BE2C (cell line): ENCODE measurements at regions not wholly inside any gene's neighbourhood (a gene's known extent, or its start where the extent isn't known, plus 50 kb on each side); places are given as distances from the start of the nearest gene placed in this dataset.
A peak's percentile ranks its signal among the peaks of the same experiment; 100 is the strongest.

ENCODE experiments used
- DNase-seq: peaks from one replicate; pipeline ENCODE4 v3.0.0-alpha.2; 2020
- H3K27me3 ChIP-seq: fragments of 250-450 bp; sonication (Bioruptor Pico); 2 replicates; pipeline ENCODE4 v1.5.1; 2020; ENCODE audit warnings: mild to moderate bottlenecking
- H3K36me3 ChIP-seq: fragments of 250-450 bp; sonication (Bioruptor Pico); 2 replicates; pipeline ENCODE4 v1.5.1; 2020; ENCODE audit warnings: mild to moderate bottlenecking
- H3K4me1 ChIP-seq: fragments of 250-450 bp; sonication (Bioruptor Pico); 2 replicates; pipeline ENCODE4 v1.5.1; 2020
- H3K4me3 ChIP-seq: 2 replicates; pipeline ENCODE4 v1.5.1; 2011; ENCODE audit warnings: low read depth, low read length
- H3K9me3 ChIP-seq: fragments of 250-450 bp; sonication (Bioruptor Pico); 2 replicates; pipeline ENCODE4 v1.5.1; 2020
- CTCF ChIP-seq: IDR thresholded peaks from 2 replicates; pipeline ENCODE4 v1.5.1; 2012; ENCODE audit warnings: mild to moderate bottlenecking, low read depth, low read length

DNA sequence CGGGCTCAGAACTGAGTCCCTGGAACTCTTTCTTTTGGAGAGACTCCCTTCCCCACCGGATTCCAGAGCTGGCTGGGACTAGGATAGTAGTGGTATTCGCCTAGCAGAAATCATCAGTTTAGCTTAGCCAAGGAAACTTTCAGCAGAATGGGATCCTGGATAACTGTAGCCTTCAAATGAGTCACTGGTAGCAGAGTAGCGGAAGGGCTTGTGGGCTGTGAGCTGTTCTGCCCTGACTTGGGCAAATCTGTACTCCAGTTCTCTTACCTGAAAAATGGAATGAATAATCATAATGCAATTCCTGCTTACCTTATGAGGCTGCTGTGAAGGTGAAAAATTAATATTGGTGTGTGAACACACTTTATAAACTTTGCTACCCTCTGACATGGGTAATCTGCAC lies 244.3 kb upstream of the CHD6 start:
- no peak for DNase-seq
- Histone ChIP-seq H3K4me3 (no peak overlapping the region), H3K9me3 (no peaks in the 10 kb centered on the region), H3K4me1 (no peaks in the 10 kb centered on the region), H3K36me3 (no peaks in the 10 kb centered on the region), H3K27me3 (no peaks in the 10 kb centered on the region; the same call in 1 of the 2 replicates)
- TF ChIP-seq CTCF = no peak

DNA sequence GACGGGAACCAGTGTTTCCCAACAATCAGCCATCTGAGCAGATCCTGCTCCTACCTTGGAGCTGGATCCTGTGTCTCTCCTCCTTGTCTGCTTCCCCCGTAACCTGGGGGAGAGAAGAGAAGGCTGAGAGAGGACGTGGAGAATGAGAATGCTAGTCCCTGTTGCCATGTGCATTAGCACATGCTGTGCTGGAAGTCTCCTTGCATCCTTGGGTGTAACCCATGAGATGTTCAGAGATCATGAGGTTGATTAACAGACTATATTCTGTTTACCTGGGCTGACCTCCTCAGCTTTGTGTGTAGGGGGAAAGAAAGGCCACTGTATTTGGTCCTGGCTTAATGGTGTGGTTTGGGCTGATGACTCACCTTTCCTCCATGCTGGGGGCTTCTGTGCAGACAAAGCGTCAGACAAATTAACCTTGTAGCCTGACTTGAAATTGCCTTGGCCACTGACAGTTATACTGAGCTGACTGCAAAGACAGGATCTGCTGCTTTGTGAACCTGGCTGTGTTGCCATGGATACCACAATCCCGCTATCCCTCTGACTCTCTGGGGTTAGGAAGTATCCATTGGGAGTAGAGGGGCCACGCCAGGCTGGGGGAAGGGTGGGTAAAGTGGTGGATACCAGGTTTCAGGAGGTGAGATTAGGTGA lies 243.7 kb upstream of the CHD6 start:
- H3K27me3 ChIP-seq = no peaks in the 10 kb centered on the region; the same call in 1 of the 2 replicates
- no peak overlapping the region for H3K4me3 ChIP-seq
- no peaks in the 10 kb centered on the region for H3K36me3 ChIP-seq
- DNase-seq = no peak
- TF ChIP-seq CTCF = no peak
- H3K9me3 ChIP-seq = no peaks in the 10 kb centered on the region
- H3K4me1 ChIP-seq = no peaks in the 10 kb centered on the region

- no peak for TF ChIP-seq CTCF
- H3K4me1 ChIP-seq = no peaks in the 10 kb centered on the region
- H3K4me3 ChIP-seq = no peak overlapping the region
- H3K9me3 ChIP-seq = no peaks in the 10 kb centered on the region
- DNase-seq = no peak
- no peaks in the 10 kb centered on the region for H3K36me3 ChIP-seq
- no peaks in the 10 kb centered on the region; the same call in 1 of the 2 replicates for H3K27me3 ChIP-seq
These were observed 236.6 kb upstream of the CHD6 start for GRCh38 chr20:41854765-41855164.

GRCh38 chr20:41853806-41854205 lies 235.6 kb upstream of the CHD6 start:
- no peaks in the 10 kb centered on the region for H3K36me3 ChIP-seq
- no peaks in the 10 kb centered on the region for H3K4me1 ChIP-seq
- DNase-seq = no peak
- no peaks in the 10 kb centered on the region for H3K9me3 ChIP-seq
- no peak for TF ChIP-seq CTCF
- H3K27me3 ChIP-seq = no peaks in the 10 kb centered on the region; the same call in 1 of the 2 replicates
- H3K4me3 ChIP-seq = no peak overlapping the region

GRCh38 chr20:41848180-41848579 lies 230.0 kb upstream of the CHD6 start:
- TF ChIP-seq CTCF = 0 out of 2 replicates have a peak, but pooled peaks have one; percentile 11
- no peak for DNase-seq
- no peaks in the 10 kb centered on the region for H3K27me3 ChIP-seq
- no peaks in the 10 kb centered on the region for H3K36me3 ChIP-seq
- H3K4me1 ChIP-seq = no peaks in the 10 kb centered on the region
- H3K4me3 ChIP-seq = no peak overlapping the region
- no peaks in the 10 kb centered on the region for H3K9me3 ChIP-seq

DNA sequence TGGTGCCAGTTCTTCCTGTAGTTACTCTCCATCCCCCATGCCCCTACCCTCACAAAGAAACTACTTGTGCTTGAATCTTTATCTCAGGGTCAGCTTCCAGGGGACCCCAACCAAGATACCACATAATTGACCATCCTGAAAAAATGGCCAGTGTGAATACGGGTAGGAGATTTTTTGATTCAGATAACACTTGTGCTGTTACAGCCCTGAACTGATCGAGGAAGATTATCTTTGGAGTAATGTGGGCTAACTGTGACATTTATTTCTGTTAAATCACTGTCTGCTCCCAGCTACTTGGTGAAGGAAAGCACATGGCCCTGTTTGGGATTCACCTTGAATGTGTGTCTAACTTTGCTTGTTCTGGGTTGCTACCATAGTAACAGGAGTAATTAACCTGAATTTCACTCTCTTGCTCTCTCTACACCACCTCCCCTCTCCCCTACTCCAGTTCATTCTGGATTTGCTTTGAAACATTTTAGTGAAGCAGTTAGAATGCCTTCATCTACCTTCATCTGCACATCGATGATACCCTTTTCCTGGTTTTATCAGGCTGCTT lies 219.6 kb upstream of the CHD6 start:
- Histone ChIP-seq H3K4me1 (no peaks in the 10 kb centered on the region), H3K9me3 (no peaks in the 10 kb centered on the region), H3K36me3 (no peaks in the 10 kb centered on the region), H3K27me3 (no peaks in the 10 kb centered on the region), H3K4me3 (no peak overlapping the region)
- TF ChIP-seq CTCF = no peak
- no peak for DNase-seq
